NCI-H2171 treated with DMSO at 0.1 percent for 48 hours (cell line): ENCODE measurements at regions not wholly inside any gene's neighbourhood (a gene's known extent, or its start where the extent isn't known, plus 50 kb on each side); places are given as distances from the start of the nearest gene placed in this dataset.
"Not testable (repeated sequence)": the region's sequence is repeated elsewhere in the genome, so short reads cannot be mapped to it uniquely, and the experiment has no call there.

ENCODE experiments used
- DNase-seq: peaks from one replicate; lab custom pipeline; 2025; lab: John Stamatoyannopoulos, UW

GRCh38 chr2:17362956-17363355, 155.3 kb downstream of the RAD51AP2 start:
- DNase-seq: no peak

DNA sequence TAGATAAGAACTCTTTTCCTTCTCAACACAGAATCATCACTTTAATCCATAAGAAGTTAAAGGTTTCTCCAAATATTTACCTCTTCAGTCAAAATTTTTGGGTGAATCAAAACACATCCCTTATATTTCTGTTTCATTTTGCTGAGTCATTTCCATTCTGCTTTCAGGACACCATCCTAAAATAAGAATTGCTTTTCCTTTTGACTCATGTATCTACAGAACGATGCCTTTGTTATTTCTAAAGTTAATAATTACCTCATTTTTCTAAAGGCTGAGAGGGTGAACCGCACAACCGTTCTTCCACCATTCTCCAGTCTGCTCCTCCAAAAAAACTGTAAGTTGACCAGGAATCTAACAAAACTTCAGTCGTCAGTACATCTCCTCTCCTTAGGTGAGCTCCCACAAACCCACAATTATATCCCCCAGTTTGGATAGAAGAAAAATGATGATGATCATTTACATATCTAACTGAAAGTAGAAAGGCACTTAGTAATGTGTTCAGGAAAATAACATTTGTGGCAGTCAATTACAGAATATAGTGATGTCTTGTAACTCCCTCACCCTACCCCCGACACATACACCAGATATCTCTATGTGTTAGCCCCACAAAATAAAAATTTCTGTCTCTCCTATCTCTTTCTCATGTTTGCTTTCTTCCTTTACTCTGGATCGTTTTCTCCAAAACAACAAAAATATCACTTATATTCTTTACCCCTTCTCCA, 162.5 kb downstream of the RAD51AP2 start:
- no peak for DNase-seq

DNA sequence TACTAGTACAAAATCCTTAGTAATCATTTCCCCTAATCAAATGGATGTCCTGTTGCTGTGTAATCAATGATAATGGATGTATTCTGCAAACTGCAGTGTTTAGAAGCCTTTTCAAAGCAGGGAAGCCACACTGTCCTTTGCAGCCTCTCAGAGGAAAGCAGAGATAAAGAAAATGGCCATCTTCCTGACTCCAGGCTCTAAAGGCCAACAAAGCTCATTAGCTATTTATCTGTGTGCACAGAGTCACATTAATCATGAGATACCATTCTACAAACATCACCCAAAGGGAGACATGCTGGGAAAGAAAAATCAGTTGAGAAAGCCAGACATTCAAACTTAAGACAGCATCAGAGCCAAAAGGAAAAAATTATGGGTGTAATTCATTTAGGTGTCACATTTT, 165.0 kb downstream of the RAD51AP2 start:
- no peak for DNase-seq

DNA sequence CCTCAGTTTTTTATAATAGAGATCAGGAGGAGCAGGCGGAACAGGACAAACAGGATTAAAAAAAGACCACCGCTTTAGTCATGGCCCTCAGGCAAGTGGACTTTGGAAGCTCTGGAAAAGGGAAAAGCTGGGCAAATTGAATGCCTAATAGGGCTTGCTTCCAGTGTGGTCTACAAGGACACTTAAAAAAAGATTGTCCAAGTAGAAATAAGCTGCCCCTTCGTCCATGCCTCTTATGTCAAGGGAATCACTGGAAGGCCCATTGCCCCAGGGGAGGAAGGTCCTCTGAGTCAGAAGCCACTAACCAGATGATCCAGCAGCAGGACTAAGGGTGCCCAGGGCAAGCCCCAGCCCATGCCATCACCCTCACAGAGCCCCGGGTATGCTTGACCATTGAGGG, 175.5 kb downstream of the RAD51AP2 start:
- not testable (repeated sequence) for DNase-seq

DNA sequence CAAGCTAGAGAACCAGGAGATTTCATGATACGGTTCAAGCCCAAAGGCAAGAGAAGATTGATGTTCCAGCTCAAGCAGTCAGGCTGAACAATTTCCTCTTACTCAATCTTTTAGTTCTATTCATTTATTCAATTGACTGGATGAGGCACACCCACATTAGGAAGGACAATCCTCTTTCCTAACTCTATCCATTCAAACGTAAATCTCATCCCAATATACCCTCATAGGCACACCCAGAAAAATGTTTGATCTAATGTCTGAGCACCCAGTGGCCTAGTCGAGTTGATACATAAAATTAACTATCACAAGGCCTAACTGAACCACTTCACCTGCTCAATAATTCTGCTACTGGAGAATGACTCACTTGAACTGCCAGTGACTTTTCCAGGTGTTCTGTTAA, 180.7 kb downstream of the RAD51AP2 start:
- DNase-seq: no peak

DNA sequence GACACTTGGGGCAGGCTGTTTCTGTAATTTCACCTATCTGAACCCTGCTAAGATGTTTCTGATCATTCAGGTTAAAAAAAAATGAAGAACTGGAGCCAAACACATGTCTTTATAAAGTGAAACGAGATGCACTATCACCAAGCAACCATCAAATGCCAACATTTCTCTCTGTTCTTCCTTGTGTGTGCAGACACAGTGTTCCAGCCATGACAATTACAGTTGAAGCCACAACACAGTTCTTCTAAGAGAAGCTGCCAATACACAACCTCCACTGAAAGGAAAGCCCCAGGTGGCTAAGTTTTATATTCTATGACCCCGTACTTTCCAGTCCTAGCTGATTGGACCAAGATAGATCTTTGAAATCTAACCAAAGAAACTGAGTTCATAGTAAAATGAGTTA, 181.8 kb downstream of the RAD51AP2 start:
- DNase-seq: no peak

GRCh38 chr2:17334300-17334699, 183.9 kb downstream of the RAD51AP2 start:
- DNase-seq: no peak

GRCh38 chr2:17331636-17332035, 186.6 kb downstream of the RAD51AP2 start:
- DNase-seq: no peak

- DNase-seq: no peak
Observed at GRCh38 chr2:17328161-17328560, 190.1 kb downstream of the RAD51AP2 start.

- DNase-seq: no peak
Observed at GRCh38 chr2:17327649-17328048, 190.6 kb downstream of the RAD51AP2 start.

DNA sequence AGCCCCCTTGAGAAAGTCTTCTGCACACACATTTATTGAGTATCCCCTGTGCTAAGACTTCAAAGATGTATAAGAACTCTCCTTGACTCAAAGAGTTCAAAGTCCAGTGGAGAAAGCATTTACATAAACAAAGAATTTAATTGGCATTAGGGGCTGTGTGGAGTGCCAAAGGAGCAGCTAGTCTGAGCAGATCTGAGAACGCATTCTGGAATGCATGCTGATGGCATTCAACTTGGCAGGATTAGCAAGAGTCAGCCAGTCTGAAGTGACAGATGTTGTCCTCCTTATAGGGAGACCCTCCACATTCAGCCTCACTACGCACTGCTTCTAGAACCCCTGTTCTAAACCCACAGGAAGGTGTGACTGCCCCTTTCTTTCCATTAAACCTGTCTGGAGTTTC, 191.5 kb downstream of the RAD51AP2 start:
- DNase-seq: no peak

GRCh38 chr2:17323697-17324096, 194.5 kb downstream of the RAD51AP2 start:
- DNase-seq: no peak

GRCh38 chr2:17322461-17322860, 195.8 kb downstream of the RAD51AP2 start:
- DNase-seq: no peak

DNA sequence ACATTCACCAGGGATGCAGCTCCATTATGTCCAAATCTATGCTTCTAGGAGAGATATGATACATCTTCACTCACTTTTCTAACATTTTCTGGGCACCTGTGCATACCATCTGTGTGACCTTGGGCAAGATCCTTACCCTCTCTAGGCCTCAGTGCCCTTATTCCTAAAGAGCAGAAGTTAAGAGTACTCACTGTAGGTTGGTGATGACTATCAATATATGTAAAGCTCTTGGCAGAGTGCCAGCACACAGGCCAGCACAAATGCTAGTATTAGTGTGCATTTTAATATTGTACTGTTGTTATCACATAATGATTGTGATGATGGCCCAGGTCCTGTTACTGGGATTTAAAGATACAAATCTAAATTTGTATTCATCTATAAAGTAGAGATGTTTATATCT, 199.2 kb downstream of the RAD51AP2 start:
- DNase-seq: no peak

DNA sequence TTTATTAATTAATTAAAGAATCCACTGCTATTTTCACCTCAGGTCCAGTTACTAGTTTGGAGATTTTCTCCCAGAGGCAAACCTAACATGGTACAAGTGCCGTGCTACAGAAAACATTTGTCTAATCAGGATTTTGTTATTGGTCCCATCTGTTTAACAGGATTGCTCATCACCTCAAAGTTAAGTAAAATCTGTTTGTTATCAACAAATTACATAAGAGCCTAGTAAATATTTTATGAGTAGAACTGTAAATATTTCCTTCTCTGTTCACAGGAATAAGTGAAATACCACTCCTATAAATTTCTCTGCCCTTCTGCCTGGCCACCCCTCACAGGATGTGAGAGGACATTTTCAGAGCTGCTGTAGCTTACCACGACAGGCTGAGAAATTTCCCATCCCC, 200.2 kb downstream of the RAD51AP2 start:
- no peak for DNase-seq

GRCh38 chr2:17317439-17317976, 200.7 kb downstream of the RAD51AP2 start:
- no peak for DNase-seq

GRCh38 chr2:17313261-17313660, 205.0 kb downstream of the RAD51AP2 start:
- DNase-seq: no peak

GRCh38 chr2:17311771-17312511, 206.3 kb downstream of the RAD51AP2 start:
- DNase-seq: no peak

DNA sequence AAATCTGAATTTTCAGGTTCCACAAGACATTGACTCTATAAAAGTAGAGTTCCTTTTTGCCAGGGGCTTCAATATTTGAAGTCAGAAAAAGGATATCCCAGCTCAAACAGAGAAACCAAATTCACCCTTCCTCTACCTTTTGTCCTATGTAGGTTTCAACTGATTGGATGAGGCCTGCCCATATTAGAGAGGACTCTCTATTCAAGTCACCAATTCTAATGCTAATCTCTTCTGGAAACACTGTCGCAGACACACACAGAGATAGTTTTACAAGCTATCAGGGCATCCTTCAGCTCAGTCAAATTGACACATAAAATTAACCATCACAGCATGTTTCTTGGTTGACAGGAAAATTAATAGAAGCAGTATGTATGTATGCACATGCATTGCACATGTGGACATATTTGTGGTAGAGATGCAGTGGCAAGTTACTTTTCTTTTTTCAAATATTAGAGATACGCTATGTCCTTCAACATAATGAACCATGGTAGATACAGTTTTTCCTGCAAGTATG, 207.1 kb downstream of the RAD51AP2 start:
- DNase-seq: no peak

DNA sequence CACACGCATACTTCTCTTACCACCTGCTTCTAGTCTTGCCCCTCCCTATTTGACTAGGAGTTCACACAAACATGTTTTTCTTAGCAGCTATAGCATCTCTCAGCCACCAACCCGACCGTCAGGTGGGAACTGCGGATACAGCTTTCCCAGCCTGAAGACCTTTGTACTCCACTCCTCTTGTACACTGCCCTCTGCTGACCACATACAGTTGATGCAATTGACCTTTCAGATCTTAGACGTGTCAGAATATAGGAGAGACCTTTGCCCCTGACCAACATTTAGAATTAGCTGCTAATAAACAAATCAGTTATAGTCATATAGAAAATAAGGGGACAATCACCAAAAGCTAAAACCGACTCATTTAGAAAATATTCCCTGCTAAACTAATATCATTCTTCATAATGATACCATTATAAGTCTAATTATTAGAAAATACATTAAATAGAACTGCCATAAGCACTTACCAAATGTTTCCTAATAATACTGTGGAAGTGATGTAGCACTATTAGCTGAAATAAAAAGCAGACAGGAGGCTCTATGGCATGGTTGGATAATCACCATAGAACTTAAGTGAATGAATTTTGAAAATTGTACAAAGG, 208.4 kb downstream of the RAD51AP2 start:
- DNase-seq: peak; percentile 52

DNA sequence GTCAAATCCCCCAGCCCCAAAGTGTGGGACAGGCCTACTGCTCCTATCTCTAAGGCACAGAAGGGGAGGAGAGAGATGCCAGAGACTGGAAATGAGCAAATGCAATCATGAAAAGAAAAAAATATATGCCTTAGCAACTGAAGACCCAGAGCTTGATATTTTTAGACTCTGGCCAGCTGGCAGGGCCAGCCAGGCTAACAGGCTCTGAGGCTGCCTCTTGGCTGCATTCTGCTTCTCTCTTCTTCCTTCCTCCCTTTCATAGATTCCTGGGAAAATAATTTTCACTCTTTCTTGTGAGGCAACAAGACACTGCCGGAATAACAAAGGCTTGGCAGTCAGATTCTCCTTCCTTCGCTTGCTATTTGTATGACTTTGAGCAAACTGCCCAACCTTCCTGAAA, 209.1 kb downstream of the RAD51AP2 start:
- DNase-seq: no peak

DNA sequence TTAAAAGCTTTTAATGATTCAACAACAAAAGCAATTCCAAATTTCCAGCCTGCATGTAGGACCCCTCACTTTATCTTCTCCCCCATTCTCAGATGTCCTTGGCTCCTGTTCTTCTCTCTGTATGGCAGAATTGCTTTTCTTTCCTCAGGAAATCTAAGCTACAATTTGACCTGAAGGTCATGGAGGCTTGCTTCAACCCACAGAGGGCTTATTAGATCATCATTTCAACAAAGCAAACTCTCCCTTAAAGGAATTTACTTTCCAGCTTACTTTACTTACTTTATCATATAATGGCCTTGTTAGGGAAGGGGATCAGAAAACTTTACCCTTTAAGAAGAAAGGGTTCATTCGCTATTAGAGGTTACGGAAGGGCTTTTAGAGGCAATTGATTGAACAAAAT, 211.5 kb downstream of the RAD51AP2 start:
- DNase-seq: no peak

GRCh38 chr2:17306219-17306618, 212.0 kb downstream of the RAD51AP2 start:
- no peak for DNase-seq
